ENCODE measurements at regions not wholly inside any gene's neighbourhood (a gene's known extent, or its start where the extent isn't known, plus 50 kb on each side); places are given as distances from the start of the nearest gene placed in this dataset.

DNA sequence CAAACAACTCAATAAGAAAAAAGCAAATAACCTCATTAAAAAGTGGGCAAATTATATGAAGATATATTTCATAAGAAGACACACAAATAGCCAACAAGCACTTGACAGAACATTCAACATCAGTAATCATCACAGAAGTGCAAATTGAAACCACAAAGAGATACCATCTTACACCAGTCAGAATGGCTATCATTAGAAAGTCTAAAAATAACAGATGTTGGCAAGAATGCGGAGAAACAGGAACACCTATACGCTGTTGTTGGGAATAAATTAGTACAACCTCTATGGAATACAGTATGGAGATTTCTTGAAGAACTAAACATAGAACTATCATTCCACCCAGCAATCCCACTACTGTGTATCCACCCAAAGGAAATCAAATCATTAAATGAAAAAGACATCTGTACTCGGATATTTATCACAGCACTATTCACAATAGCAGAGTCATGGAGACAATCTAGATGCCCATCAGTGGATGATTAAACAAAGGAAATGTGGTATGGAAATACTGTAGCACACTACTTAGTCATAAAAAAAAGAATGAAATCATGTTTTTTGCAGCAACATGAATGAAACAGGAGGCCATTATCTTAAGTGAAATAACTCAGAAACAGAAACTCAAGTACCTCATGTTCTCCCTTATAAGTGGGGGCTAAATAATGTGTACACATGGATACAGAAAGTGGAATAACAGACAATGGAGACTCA is 106.8 kb upstream of the FST start:
- no peak for TF ChIP-seq POLR2A (IDR thresholded peaks at IDR 0.05; ENCODE audit: low read depth, low read length)
- no peak for TF ChIP-seq TAF1 (IDR thresholded peaks at IDR 0.05; ENCODE audit: low read depth, low read length)
- TF ChIP-seq POLR2AphosphoS5 (IDR thresholded peaks at IDR 0.05; ENCODE audit: low read depth, low read length): no peak

Data from GM12891 (cell line).